ENCODE measurements at regions not wholly inside any gene's neighbourhood (a gene's known extent, or its start where the extent isn't known, plus 50 kb on each side); places are given as distances from the start of the nearest gene placed in this dataset.

DNA sequence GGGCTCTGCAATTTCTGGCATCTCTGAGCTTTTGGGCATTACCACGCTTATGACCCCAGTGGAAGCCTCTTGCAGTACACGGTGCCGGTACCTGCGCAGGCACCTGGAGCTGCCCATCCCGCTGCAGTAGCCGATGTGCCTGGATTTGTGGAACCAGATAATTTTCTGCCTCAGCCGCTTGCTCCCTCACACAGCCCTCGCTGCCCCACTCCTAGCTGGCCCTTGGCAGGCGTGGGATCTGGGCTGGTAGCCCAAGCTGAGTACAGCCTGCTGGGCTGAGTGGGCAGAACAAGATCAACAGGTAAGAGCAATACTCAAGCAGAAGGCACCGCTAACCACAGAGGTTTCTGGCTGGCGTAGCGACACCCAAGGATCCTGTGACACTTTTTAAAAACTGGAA lies 1808.8 kb upstream of the ACO1 start:
- CTCF ChIA-PET: no interaction called here

DNA sequence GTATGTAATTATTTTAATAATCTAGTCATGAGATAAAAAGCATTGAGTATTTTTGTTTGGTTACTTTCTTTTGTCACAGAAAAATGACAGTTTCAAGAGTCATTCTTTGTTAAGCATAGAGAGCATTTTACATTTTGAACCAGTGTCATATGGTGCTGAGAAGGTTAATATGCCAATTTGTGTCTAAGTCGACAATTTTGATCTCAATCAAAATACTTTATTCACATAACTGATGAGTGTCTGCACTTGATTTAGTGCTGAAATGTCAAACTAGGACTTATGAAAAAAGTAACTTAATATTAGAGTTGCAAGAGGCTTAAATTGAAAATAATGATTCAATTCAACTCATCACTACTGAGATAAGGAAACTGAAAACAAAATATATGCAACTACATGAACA lies 1804.6 kb upstream of the ACO1 start:
- CTCF ChIA-PET: no interaction called here
- POLR2A ChIA-PET: no interaction called here

More for the DNA sequence above, 1808.8 kb upstream of the ACO1 start:
- H3K27ac ChIP-seq (ENCODE audit: extremely low read depth, low read depth, low read length): no peak overlapping the region
- no peak for TF ChIP-seq ZNF23 (tag by site-specific recombination; IDR thresholded peaks at IDR 0.05; ENCODE audit: borderline replicate concordance)
- TF ChIP-seq MYNN (tag by site-specific recombination; IDR thresholded peaks at IDR 0.05; ENCODE audit: borderline replicate concordance): no peak
- no peak for TF ChIP-seq ZNF670 (tag by site-specific recombination; IDR thresholded peaks at IDR 0.05; ENCODE audit: low read depth)
- TF ChIP-seq ZNF2 (tag by site-specific recombination; IDR thresholded peaks at IDR 0.05): no peak
- no peak for TF ChIP-seq ZNF501 (tag by site-specific recombination; IDR thresholded peaks at IDR 0.05)
- TF ChIP-seq, protein P1, sequence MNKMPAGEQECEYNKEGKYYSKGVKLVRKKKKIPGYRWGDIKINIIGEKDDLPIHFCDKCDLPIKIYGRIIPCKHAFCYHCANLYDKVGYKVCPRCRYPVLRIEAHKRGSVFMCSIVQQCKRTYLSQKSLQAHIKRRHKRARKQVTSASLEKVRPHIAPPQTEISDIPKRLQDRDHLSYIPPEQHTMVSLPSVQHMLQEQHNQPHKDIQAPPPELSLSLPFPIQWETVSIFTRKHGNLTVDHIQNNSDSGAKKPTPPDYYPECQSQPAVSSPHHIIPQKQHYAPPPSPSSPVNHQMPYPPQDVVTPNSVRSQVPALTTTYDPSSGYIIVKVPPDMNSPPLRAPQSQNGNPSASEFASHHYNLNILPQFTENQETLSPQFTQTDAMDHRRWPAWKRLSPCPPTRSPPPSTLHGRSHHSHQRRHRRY (tag by site-specific recombination; IDR thresholded peaks at IDR 0.05): no peak
- no peak for TF ChIP-seq SP3 (tag by site-specific recombination; IDR thresholded peaks at IDR 0.05)
- TF ChIP-seq, protein P2, sequence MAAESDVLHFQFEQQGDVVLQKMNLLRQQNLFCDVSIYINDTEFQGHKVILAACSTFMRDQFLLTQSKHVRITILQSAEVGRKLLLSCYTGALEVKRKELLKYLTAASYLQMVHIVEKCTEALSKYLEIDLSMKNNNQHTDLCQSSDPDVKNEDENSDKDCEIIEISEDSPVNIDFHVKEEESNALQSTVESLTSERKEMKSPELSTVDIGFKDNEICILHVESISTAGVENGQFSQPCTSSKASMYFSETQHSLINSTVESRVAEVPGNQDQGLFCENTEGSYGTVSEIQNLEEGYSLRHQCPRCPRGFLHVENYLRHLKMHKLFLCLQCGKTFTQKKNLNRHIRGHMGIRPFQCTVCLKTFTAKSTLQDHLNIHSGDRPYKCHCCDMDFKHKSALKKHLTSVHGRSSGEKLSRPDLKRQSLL (tag by site-specific recombination; IDR thresholded peaks at IDR 0.05): no peak
- no peak for TF ChIP-seq OVOL3 (tag by site-specific recombination; IDR thresholded peaks at IDR 0.05)
- no peak for TF ChIP-seq SP2 (tag by site-specific recombination; IDR thresholded peaks at IDR 0.05)
- TF ChIP-seq, protein P3, sequence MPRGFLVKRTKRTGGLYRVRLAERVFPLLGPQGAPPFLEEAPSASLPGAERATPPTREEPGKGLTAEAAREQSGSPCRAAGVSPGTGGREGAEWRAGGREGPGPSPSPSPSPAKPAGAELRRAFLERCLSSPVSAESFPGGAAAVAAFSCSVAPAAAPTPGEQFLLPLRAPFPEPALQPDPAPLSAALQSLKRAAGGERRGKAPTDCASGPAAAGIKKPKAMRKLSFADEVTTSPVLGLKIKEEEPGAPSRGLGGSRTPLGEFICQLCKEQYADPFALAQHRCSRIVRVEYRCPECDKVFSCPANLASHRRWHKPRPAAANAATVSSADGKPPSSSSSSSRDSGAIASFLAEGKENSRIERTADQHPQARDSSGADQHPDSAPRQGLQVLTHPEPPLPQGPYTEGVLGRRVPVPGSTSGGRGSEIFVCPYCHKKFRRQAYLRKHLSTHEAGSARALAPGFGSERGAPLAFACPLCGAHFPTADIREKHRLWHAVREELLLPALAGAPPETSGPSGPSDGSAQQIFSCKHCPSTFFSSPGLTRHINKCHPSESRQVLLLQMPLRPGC (tag by site-specific recombination; IDR thresholded peaks at IDR 0.05): no peak
- no peaks in the 10 kb centered on the region for H3K9me3 ChIP-seq (ENCODE audit: control insufficient read depth, insufficient read depth, low read depth, low read length)
- no peaks in the 10 kb centered on the region for H3K36me3 ChIP-seq (ENCODE audit: control insufficient read depth in 2 of 2, insufficient read depth in 1 of 2, low read length in 2 of 2)
- no peaks in the 10 kb centered on the region for H3K4me1 ChIP-seq (ENCODE audit: control insufficient read depth, insufficient read depth, low read length)
- POLR2A ChIA-PET: no interaction called here
- H3K4me3 ChIP-seq (ENCODE audit: low read depth, low read length): no peak overlapping the region

More for the DNA sequence above, 1804.6 kb upstream of the ACO1 start:
- Histone ChIP-seq H3K4me1 (ENCODE audit: control insufficient read depth, insufficient read depth, low read length) (no peaks in the 10 kb centered on the region), H3K9me3 (ENCODE audit: control insufficient read depth, insufficient read depth, low read depth, low read length) (no peaks in the 10 kb centered on the region), H3K36me3 (ENCODE audit: control insufficient read depth in 2 of 2, insufficient read depth in 1 of 2, low read length in 2 of 2) (no peaks in the 10 kb centered on the region), H3K4me3 (ENCODE audit: low read depth, low read length) (no peak overlapping the region), H3K27ac (ENCODE audit: extremely low read depth, low read depth, low read length) (no peak overlapping the region)
- no peak for TF ChIP-seq ZNF10 (tag by site-specific recombination; IDR thresholded peaks at IDR 0.05)
- TF ChIP-seq, protein P4, sequence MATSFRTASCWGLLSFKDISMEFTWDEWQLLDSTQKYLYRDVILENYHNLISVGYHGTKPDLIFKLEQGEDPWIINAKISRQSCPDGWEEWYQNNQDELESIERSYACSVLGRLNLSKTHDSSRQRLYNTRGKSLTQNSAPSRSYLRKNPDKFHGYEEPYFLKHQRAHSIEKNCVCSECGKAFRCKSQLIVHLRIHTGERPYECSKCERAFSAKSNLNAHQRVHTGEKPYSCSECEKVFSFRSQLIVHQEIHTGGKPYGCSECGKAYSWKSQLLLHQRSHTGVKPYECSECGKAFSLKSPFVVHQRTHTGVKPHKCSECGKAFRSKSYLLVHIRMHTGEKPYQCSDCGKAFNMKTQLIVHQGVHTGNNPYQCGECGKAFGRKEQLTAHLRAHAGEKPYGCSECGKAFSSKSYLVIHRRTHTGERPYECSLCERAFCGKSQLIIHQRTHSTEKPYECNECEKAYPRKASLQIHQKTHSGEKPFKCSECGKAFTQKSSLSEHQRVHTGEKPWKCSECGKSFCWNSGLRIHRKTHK (tag by site-specific recombination; IDR thresholded peaks at IDR 0.05): no peak
- TF ChIP-seq, protein P2 (tag by site-specific recombination; IDR thresholded peaks at IDR 0.05): no peak
- TF ChIP-seq, protein P5, sequence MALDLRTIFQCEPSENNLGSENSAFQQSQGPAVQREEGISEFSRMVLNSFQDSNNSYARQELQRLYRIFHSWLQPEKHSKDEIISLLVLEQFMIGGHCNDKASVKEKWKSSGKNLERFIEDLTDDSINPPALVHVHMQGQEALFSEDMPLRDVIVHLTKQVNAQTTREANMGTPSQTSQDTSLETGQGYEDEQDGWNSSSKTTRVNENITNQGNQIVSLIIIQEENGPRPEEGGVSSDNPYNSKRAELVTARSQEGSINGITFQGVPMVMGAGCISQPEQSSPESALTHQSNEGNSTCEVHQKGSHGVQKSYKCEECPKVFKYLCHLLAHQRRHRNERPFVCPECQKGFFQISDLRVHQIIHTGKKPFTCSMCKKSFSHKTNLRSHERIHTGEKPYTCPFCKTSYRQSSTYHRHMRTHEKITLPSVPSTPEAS (tag by site-specific recombination; IDR thresholded peaks at IDR 0.05): no peak
- TF ChIP-seq ZNF792 (tag by site-specific recombination; IDR thresholded peaks at IDR 0.05): no peak
- no peak for TF ChIP-seq GFI1B (tag by site-specific recombination; IDR thresholded peaks at IDR 0.05)
- TF ChIP-seq ZNF514 (tag by site-specific recombination; IDR thresholded peaks at IDR 0.05): no peak
- TF ChIP-seq, protein P6, sequence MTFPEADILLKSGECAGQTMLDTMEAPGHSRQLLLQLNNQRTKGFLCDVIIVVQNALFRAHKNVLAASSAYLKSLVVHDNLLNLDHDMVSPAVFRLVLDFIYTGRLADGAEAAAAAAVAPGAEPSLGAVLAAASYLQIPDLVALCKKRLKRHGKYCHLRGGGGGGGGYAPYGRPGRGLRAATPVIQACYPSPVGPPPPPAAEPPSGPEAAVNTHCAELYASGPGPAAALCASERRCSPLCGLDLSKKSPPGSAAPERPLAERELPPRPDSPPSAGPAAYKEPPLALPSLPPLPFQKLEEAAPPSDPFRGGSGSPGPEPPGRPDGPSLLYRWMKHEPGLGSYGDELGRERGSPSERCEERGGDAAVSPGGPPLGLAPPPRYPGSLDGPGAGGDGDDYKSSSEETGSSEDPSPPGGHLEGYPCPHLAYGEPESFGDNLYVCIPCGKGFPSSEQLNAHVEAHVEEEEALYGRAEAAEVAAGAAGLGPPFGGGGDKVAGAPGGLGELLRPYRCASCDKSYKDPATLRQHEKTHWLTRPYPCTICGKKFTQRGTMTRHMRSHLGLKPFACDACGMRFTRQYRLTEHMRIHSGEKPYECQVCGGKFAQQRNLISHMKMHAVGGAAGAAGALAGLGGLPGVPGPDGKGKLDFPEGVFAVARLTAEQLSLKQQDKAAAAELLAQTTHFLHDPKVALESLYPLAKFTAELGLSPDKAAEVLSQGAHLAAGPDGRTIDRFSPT (tag by site-specific recombination; IDR thresholded peaks at IDR 0.05): no peak
- TF ChIP-seq ZNF623 (tag by site-specific recombination; IDR thresholded peaks at IDR 0.05): no peak
- no peak for TF ChIP-seq SALL2 (tag by site-specific recombination; IDR thresholded peaks at IDR 0.05; ENCODE audit: borderline replicate concordance)
- no peak for TF ChIP-seq ZNF791 (tag by site-specific recombination; IDR thresholded peaks at IDR 0.05)
- TF ChIP-seq, protein P7, sequence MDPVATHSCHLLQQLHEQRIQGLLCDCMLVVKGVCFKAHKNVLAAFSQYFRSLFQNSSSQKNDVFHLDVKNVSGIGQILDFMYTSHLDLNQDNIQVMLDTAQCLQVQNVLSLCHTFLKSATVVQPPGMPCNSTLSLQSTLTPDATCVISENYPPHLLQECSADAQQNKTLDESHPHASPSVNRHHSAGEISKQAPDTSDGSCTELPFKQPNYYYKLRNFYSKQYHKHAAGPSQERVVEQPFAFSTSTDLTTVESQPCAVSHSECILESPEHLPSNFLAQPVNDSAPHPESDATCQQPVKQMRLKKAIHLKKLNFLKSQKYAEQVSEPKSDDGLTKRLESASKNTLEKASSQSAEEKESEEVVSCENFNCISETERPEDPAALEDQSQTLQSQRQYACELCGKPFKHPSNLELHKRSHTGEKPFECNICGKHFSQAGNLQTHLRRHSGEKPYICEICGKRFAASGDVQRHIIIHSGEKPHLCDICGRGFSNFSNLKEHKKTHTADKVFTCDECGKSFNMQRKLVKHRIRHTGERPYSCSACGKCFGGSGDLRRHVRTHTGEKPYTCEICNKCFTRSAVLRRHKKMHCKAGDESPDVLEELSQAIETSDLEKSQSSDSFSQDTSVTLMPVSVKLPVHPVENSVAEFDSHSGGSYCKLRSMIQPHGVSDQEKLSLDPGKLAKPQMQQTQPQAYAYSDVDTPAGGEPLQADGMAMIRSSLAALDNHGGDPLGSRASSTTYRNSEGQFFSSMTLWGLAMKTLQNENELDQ (tag by site-specific recombination; IDR thresholded peaks at IDR 0.05; ENCODE audit: low read depth): no peak
- no peak for TF ChIP-seq ZNF621 (tag by site-specific recombination; IDR thresholded peaks at IDR 0.05)

All from HEK293 (cell line).